HepG2 (cell line): ENCODE measurements at regions not wholly inside any gene's neighbourhood (a gene's known extent, or its start where the extent isn't known, plus 50 kb on each side); places are given as distances from the start of the nearest gene placed in this dataset.

Experiments
- ATAC-seq: fragments of 200-7000 bp; cut with Tn5 transposase; 3 replicates; pipeline ENCODE4 v1.9.1; 2020; ENCODE audit warnings: mild to moderate bottlenecking, moderate library complexity
- BruUV-seq: library from RNA; stranded (reverse); fragments of 400-500 nt; replicated peaks from 2 replicates; lab custom pipeline; 2021; lab: Mats Ljungman, UMichigan
- CTCF ChIA-PET: fragments of 300-600 bp; formaldehyde crosslinking; extraction: SDS; loops from one replicate; lab custom pipeline; 2021; ENCODE audit warnings: low total read pairs, inconsistent platforms, low intra/inter-chr PET ratio; lab: Yijun Ruan, JAX
- POLR2A ChIA-PET: fragments of 350-600 bp; sonication (Branson Sonifier 250); formaldehyde crosslinking; loops from one replicate; lab custom pipeline; 2020; ENCODE audit warnings: antibody characterized with exemption, inconsistent platforms; lab: Yijun Ruan, JAX
- DNase-seq: peaks from one replicate; pipeline ENCODE4 v3.0.0-alpha.2; 2015; ENCODE audit warnings: low spot score
- FAIRE-seq: peaks from 3 replicates; lab custom pipeline; 2011; peaks lifted over from hg19 to GRCh38; lab: Jason Lieb, UNC
- H2AFZ ChIP-seq: one replicate; pipeline ENCODE4 v1.6.1; 2011; ENCODE audit warnings: low read length, inconsistent platforms
- H3K27ac ChIP-seq: fragments of 300-600 bp; 3 replicates; pipeline ENCODE4 v1.8.0; 2011; ENCODE audit warnings: mixed run types, mild to moderate bottlenecking, mixed read lengths, low read length, inconsistent platforms; ENCODE audit not compliant: insufficient read depth; ENCODE audit errors: extremely low read length
- H3K27me3 ChIP-seq, 2 experiments: fragments of 200-600 bp in 1 of 2; 2 replicates in 1 of 2; 3 replicates in 1 of 2; pipeline versions ENCODE4 v1.6.0 to v1.8.0; 2011; ENCODE audit warnings: low read length in 2 of 2, mild to moderate bottlenecking in 2 of 2, moderate library complexity in 2 of 2, inconsistent platforms in 1 of 2; ENCODE audit not compliant: insufficient read depth in 2 of 2, control insufficient read depth in 1 of 2
- H3K36me3 ChIP-seq, 2 experiments: fragments of 200-600 bp in 1 of 2; replicated peaks in 1 of 2; 2 replicates in 1 of 2; 3 replicates in 1 of 2; pipeline versions ENCODE4 v1.5.1 to v1.8.0; 2011; ENCODE audit warnings: low read length in 2 of 2, inconsistent platforms in 1 of 2; ENCODE audit not compliant: insufficient read depth in 2 of 2, control insufficient read depth in 1 of 2
- H3K4me1 ChIP-seq: 2 replicates; pipeline ENCODE4 v1.5.1; 2012; ENCODE audit warnings: low read length, inconsistent platforms; ENCODE audit not compliant: insufficient read depth
- H3K4me2 ChIP-seq: 2 replicates; pipeline ENCODE4 v1.6.0; 2011; ENCODE audit warnings: low read depth, low read length, inconsistent platforms
- H3K4me3 ChIP-seq, 3 experiments: fragments of 200-600 bp in 1 of 3; sonication (generic), shearing (Covaris generic) in 1 of 3; replicated peaks in 1 of 3; 2 replicates each; pipeline ENCODE4 v1.5.1; 2011 to 2016; ENCODE audit warnings: low read length in 3 of 3, inconsistent platforms in 2 of 3, low read depth in 2 of 3, mild to moderate bottlenecking in 2 of 3, control low read depth in 1 of 3, mixed read lengths in 1 of 3; ENCODE audit not compliant: insufficient read depth in 1 of 3
- H3K79me2 ChIP-seq: one replicate; pipeline ENCODE4 v1.6.1; 2011; ENCODE audit warnings: low read length, inconsistent platforms; ENCODE audit not compliant: insufficient read depth
- H3K9ac ChIP-seq: 2 replicates; pipeline ENCODE4 v1.6.0; 2011; ENCODE audit warnings: mild to moderate bottlenecking, low read depth, low read length, inconsistent platforms; ENCODE audit not compliant: insufficient read depth
- H3K9me3 ChIP-seq: 2 replicates; pipeline ENCODE4 v1.5.1; 2012; ENCODE audit warnings: mild to moderate bottlenecking, low read length
- H4K20me1 ChIP-seq: 2 replicates; pipeline ENCODE4 v1.6.0; 2011; ENCODE audit warnings: inconsistent platforms, mild to moderate bottlenecking, low read length, moderate library complexity; ENCODE audit not compliant: insufficient read depth
- DPF2 ChIP-seq: sonication (generic); formaldehyde crosslinking; IDR thresholded peaks from 2 replicates; pipeline ENCODE4 v1.4.0; 2020; ENCODE audit warnings: mild to moderate bottlenecking, low read depth, missing genetic modification reagents, borderline replicate concordance
- DR1 ChIP-seq: sonication (generic); formaldehyde crosslinking; IDR thresholded peaks from 2 replicates; pipeline ENCODE4 v1.8.0; 2021; ENCODE audit warnings: mild to moderate bottlenecking, missing genetic modification reagents, inconsistent platforms
- MLLT10 ChIP-seq: sonication (generic); formaldehyde crosslinking; IDR thresholded peaks from 2 replicates; pipeline ENCODE4 v1.4.0; 2020; ENCODE audit warnings: missing genetic modification reagents
- THYN1 ChIP-seq: sonication (generic); formaldehyde crosslinking; IDR thresholded peaks from 2 replicates; pipeline ENCODE4 v1.8.1; 2023; ENCODE audit warnings: low read depth, mild to moderate bottlenecking, moderate library complexity, missing genetic modification reagents, borderline replicate concordance
- U2AF1 ChIP-seq: fragments of 200-400 bp; formaldehyde crosslinking; optimal IDR thresholded peaks from 2 replicates; pipeline ENCODE3; 2017; ENCODE audit warnings: mild to moderate bottlenecking, low read depth, low read length
- ZFP41 ChIP-seq: sonication (generic); formaldehyde crosslinking; IDR thresholded peaks from 2 replicates; pipeline ENCODE4 v1.4.0; 2020; ENCODE audit warnings: mild to moderate bottlenecking, missing genetic modification reagents, borderline replicate concordance
- ZNF124 ChIP-seq: sonication (generic); formaldehyde crosslinking; IDR thresholded peaks from 2 replicates; pipeline ENCODE4 v1.4.0; 2020; ENCODE audit warnings: missing genetic modification reagents
- ZNF136 ChIP-seq: sonication (generic); formaldehyde crosslinking; IDR thresholded peaks from 2 replicates; pipeline ENCODE4 v1.8.1; 2022; ENCODE audit warnings: low read depth, mild to moderate bottlenecking, moderate library complexity, missing genetic modification reagents
- ZNF44 ChIP-seq: sonication (generic); formaldehyde crosslinking; IDR thresholded peaks from 2 replicates; pipeline ENCODE4 v1.5.1; 2020; ENCODE audit warnings: mild to moderate bottlenecking, missing genetic modification reagents
- ZNF567 ChIP-seq: sonication (generic); formaldehyde crosslinking; IDR thresholded peaks from 2 replicates; pipeline ENCODE4 v1.8.1; 2023; ENCODE audit warnings: mild to moderate bottlenecking, missing genetic modification reagents, borderline replicate concordance
- WGBS: methylation state at CpG from one replicate; pipeline ENCODE4 v1.1.6; 2017; ENCODE audit warnings: low lambda C conversion rate; 5-methylcytosine and 5-hydroxymethylcytosine counted together
- in situ Hi-C: cut with HindIII; loops from 2 replicates; pipeline ENCODE4 v1.10.0; 2017; ENCODE audit warnings: low pct_unique_long_range_greater_than_20kb; ENCODE audit not compliant: extremely low pct_ligation_motif_present
- intact Hi-C: fragments of 100-400 bp; cut with micrococcal nuclease; formaldehyde crosslinking; loops from one replicate; pipeline ENCODE4 v1.10.0; 2022; ENCODE audit not compliant: unreplicated experiment
- TF ChIP-seq, protein P1 (sequence below): sonication (generic); formaldehyde crosslinking; IDR thresholded peaks from 2 replicates; pipeline ENCODE4 v1.5.1; 2020; ENCODE audit warnings: mild to moderate bottlenecking, missing genetic modification reagents, moderate library complexity
- TF ChIP-seq, protein P2 (sequence below): sonication (generic); formaldehyde crosslinking; IDR thresholded peaks from 2 replicates; pipeline ENCODE4 v1.5.1; 2020; ENCODE audit warnings: missing genetic modification reagents, mild to moderate bottlenecking, borderline replicate concordance
- TF ChIP-seq, protein P3 (sequence below): sonication (generic); formaldehyde crosslinking; IDR thresholded peaks from 2 replicates; pipeline ENCODE4 v1.4.0; 2020; ENCODE audit warnings: missing genetic modification reagents, borderline replicate concordance
- TF ChIP-seq, protein P4 (sequence below): sonication (generic); formaldehyde crosslinking; IDR thresholded peaks from 2 replicates; pipeline ENCODE4 v1.4.0; 2020; ENCODE audit warnings: missing genetic modification reagents, mild to moderate bottlenecking, borderline replicate concordance
- TF ChIP-seq, protein P5 (sequence below): IDR thresholded peaks from 2 replicates; pipeline ENCODE4 v1.6.1; 2016; ENCODE audit warnings: missing compliant biosample characterization, missing genetic modification reagents, borderline replicate concordance

DNA sequence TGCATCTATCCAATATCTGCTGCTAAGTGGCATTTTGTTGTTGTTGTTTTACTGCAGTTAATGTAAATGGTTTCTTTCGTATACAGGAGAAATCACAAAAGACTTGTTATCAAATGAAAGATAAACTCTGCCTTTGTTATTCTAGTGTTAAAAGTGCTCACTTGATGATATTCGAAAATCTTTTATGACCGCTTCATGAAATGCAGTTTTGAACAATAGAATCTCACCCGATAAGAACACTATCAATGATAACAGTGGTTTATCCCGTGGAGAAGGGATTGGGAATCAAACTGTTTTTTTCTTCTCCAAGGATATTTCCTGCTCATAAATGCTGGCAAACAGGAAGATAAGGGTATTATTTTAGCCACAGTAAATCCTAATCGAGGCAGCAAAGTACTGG lies 1366.3 kb downstream of the OLFM4 start:
- CTCF ChIA-PET: no interaction called here
- 44% methylated on average over 6 of the region's 6 CpGs for WGBS
- no peak for FAIRE-seq
- TF ChIP-seq ZFP41 (no peak), DPF2 (CRISPR knock-in tag) (no peak), DR1 (no peak), THYN1 (CRISPR knock-in tag) (no peak), ZNF567 (CRISPR knock-in tag) (no peak), ZNF44 (no peak), U2AF1 (no peak), ZNF124 (CRISPR knock-in tag) (no peak), ZNF136 (CRISPR knock-in tag) (no peak), MLLT10 (CRISPR knock-in tag) (no peak)
- TF ChIP-seq, protein P1, sequence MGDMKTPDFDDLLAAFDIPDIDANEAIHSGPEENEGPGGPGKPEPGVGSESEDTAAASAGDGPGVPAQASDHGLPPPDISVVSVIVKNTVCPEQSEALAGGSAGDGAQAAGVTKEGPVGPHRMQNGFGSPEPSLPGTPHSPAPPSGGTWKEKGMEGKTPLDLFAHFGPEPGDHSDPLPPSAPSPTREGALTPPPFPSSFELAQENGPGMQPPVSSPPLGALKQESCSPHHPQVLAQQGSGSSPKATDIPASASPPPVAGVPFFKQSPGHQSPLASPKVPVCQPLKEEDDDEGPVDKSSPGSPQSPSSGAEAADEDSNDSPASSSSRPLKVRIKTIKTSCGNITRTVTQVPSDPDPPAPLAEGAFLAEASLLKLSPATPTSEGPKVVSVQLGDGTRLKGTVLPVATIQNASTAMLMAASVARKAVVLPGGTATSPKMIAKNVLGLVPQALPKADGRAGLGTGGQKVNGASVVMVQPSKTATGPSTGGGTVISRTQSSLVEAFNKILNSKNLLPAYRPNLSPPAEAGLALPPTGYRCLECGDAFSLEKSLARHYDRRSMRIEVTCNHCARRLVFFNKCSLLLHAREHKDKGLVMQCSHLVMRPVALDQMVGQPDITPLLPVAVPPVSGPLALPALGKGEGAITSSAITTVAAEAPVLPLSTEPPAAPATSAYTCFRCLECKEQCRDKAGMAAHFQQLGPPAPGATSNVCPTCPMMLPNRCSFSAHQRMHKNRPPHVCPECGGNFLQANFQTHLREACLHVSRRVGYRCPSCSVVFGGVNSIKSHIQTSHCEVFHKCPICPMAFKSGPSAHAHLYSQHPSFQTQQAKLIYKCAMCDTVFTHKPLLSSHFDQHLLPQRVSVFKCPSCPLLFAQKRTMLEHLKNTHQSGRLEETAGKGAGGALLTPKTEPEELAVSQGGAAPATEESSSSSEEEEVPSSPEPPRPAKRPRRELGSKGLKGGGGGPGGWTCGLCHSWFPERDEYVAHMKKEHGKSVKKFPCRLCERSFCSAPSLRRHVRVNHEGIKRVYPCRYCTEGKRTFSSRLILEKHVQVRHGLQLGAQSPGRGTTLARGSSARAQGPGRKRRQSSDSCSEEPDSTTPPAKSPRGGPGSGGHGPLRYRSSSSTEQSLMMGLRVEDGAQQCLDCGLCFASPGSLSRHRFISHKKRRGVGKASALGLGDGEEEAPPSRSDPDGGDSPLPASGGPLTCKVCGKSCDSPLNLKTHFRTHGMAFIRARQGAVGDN: no peak
- TF ChIP-seq, protein P2, sequence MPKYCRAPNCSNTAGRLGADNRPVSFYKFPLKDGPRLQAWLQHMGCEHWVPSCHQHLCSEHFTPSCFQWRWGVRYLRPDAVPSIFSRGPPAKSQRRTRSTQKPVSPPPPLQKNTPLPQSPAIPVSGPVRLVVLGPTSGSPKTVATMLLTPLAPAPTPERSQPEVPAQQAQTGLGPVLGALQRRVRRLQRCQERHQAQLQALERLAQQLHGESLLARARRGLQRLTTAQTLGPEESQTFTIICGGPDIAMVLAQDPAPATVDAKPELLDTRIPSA: no peak
- TF ChIP-seq, protein P3, sequence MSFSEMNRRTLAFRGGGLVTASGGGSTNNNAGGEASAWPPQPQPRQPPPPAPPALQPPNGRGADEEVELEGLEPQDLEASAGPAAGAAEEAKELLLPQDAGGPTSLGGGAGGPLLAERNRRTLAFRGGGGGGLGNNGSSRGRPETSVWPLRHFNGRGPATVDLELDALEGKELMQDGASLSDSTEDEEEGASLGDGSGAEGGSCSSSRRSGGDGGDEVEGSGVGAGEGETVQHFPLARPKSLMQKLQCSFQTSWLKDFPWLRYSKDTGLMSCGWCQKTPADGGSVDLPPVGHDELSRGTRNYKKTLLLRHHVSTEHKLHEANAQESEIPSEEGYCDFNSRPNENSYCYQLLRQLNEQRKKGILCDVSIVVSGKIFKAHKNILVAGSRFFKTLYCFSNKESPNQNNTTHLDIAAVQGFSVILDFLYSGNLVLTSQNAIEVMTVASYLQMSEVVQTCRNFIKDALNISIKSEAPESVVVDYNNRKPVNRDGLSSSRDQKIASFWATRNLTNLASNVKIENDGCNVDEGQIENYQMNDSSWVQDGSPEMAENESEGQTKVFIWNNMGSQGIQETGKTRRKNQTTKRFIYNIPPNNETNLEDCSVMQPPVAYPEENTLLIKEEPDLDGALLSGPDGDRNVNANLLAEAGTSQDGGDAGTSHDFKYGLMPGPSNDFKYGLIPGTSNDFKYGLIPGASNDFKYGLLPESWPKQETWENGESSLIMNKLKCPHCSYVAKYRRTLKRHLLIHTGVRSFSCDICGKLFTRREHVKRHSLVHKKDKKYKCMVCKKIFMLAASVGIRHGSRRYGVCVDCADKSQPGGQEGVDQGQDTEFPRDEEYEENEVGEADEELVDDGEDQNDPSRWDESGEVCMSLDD (CRISPR knock-in tag): no peak
- TF ChIP-seq, protein P4, sequence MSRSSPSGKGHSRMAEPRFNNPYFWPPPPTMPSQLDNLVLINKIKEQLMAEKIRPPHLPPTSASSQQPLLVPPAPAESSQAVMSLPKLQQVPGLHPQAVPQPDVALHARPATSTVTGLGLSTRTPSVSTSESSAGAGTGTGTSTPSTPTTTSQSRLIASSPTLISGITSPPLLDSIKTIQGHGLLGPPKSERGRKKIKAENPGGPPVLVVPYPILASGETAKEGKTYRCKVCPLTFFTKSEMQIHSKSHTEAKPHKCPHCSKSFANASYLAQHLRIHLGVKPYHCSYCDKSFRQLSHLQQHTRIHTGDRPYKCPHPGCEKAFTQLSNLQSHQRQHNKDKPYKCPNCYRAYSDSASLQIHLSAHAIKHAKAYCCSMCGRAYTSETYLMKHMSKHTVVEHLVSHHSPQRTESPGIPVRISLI (CRISPR knock-in tag): no peak
- TF ChIP-seq, protein P5, sequence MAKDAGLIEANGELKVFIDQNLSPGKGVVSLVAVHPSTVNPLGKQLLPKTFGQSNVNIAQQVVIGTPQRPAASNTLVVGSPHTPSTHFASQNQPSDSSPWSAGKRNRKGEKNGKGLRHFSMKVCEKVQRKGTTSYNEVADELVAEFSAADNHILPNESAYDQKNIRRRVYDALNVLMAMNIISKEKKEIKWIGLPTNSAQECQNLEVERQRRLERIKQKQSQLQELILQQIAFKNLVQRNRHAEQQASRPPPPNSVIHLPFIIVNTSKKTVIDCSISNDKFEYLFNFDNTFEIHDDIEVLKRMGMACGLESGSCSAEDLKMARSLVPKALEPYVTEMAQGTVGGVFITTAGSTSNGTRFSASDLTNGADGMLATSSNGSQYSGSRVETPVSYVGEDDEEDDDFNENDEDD (CRISPR knock-in tag): no peak

More for the DNA sequence above, 1366.3 kb downstream of the OLFM4 start:
- Histone ChIP-seq H4K20me1 (no peaks in the 10 kb centered on the region), H3K27ac (no peak overlapping the region), H3K4me1 (no peaks in the 10 kb centered on the region), H3K4me3 (no peak overlapping the region), H3K4me2 (no peak overlapping the region), H3K9me3 (peaks cover 61% of the 10 kb centered on the region), H3K79me2 (no peaks in the 10 kb centered on the region), H3K27me3 (no peaks in the 10 kb centered on the region), H3K36me3 (no peaks in the 10 kb centered on the region), H3K9ac (no peak overlapping the region), H2AFZ (no peak overlapping the region)
- intact Hi-C loops: no loop called here
- DNase-seq (no peak), ATAC-seq (no peak)
- POLR2A ChIA-PET: no interaction called here
- in situ Hi-C loops: no loop called here
- BruUV-seq: no TSS peak
